ENCODE measurements at regions not wholly inside any gene's neighbourhood (a gene's known extent, or its start where the extent isn't known, plus 50 kb on each side); places are given as distances from the start of the nearest gene placed in this dataset.

DNA sequence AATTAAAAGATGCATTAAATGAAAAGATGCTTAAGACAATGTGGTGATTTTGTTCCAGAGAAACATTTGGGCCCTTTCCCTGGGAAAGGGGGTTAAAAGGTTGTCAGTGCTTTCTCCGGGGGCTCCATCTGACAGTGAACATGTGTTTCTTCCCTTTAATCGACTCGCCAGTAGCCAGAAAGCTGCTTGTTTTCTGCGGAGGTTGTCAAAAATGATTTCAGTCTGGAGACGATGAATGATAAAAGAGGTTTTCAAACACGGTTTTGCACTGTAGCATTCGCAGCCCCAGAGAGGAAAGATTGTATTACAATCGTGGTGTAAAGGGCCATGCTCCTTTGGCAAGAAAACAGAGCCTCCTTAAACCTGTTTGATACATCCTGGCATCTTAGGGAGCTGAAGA is 111.5 kb upstream of the MEIS1 start:
- no peak for TF ChIP-seq CEBPB (IDR thresholded peaks at IDR 0.05; ENCODE audit: low read depth, low read length)
- TF ChIP-seq, protein P1, sequence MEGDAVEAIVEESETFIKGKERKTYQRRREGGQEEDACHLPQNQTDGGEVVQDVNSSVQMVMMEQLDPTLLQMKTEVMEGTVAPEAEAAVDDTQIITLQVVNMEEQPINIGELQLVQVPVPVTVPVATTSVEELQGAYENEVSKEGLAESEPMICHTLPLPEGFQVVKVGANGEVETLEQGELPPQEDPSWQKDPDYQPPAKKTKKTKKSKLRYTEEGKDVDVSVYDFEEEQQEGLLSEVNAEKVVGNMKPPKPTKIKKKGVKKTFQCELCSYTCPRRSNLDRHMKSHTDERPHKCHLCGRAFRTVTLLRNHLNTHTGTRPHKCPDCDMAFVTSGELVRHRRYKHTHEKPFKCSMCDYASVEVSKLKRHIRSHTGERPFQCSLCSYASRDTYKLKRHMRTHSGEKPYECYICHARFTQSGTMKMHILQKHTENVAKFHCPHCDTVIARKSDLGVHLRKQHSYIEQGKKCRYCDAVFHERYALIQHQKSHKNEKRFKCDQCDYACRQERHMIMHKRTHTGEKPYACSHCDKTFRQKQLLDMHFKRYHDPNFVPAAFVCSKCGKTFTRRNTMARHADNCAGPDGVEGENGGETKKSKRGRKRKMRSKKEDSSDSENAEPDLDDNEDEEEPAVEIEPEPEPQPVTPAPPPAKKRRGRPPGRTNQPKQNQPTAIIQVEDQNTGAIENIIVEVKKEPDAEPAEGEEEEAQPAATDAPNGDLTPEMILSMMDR (conservative IDR thresholded peaks at IDR 0.05; ENCODE audit: low read depth, low read length) = no peak
- no peak for TF ChIP-seq POLR2A (IDR thresholded peaks at IDR 0.05; ENCODE audit: low read depth, low read length)
- TF ChIP-seq RFX5 (IDR thresholded peaks at IDR 0.05; ENCODE audit: low read depth, low read length) = no peak
- TF ChIP-seq MAZ (IDR thresholded peaks at IDR 0.05; ENCODE audit: borderline replicate concordance, low read depth, low read length) = no peak

All from IMR-90 (cell line).